ENCODE measurements at regions not wholly inside any gene's neighbourhood (a gene's known extent, or its start where the extent isn't known, plus 50 kb on each side); places are given as distances from the start of the nearest gene placed in this dataset.
"Not testable (repeated sequence)": the region's sequence is repeated elsewhere in the genome, so short reads cannot be mapped to it uniquely, and the experiment has no call there.

DNA sequence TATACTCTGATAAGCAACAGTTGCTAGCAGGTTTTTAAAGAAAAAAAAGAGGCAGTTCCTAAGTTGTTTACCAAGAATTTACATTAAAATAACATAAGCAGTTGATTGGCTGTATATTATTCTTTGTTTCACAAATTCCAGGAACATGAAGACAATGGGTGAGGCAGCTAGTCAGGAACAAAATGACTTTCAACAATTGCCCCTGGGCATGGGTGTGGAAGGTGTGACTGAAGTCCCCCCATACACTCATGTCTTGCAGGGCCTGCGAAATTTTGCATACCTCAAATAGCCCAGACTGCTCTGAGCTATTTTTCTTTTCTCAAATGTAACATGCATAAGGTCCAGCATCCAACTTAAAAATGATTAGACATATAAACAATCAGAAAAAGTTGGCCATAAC, 267.2 kb upstream of the DIO3 start:
- no peak for DNase-seq

DNA sequence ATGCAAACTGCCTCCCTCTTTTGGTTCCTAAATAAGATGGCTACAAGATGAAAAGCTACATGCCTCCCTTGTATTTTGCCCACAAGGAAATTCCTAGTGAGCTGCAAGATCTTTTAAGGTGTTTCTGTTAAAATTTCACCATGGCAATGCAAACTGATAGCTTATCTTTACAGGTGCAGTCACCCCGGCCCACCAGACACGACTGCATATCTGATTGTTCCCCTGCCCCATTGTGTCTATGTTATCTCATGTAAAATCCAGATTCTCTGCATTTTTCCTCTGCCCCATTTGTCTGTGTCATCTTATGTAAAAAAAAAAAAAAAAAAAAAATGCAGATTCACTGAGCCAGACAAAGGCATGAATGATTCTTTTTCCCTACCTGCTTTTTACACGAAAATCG, 261.5 kb upstream of the DIO3 start:
- DNase-seq: not testable (repeated sequence)

GRCh38 chr14:101301011-101301410, 260.3 kb upstream of the DIO3 start:
- no peak for DNase-seq

DNA sequence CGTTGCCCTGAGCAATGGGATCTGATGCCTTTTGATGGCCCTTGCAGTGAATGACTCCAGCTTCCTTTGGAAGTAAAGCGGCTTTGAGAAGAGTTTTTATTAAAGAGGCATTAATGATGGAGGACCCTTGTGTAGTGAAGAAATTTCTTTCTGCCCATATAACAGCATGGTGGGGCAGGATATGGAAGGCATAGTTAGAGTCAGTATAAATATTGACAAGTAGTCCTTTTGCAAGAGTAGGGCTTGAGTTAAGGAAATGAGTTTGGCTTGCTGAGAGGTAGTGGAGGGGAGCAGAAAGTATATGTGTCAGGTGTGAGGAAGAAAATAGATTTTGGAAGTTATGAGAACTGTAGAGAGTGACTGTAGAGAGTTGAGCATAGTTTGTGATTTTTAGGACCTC, 254.1 kb upstream of the DIO3 start:
- DNase-seq: not testable (repeated sequence)

DNA sequence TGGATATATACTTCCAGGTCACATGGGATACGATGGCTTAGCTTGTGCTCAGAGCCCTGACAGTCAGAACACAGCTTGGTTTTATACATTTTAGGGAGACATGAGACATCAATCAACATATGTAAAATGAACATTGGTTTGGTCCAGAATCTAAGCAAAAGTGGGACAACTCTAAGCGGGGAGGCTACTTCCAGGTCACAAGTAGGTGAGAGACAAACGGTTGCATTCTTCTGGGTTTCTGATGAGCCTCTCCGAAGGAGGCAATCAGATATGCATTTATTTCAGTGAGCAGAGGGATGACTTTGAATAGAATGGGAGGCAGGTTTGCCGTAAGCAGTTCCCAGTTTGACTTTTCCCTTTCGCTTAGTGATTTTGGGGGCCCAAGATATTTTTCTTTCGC, 250.1 kb upstream of the DIO3 start:
- not testable (repeated sequence) for DNase-seq

GRCh38 chr14:101313268-101313667, 248.0 kb upstream of the DIO3 start:
- no peak for DNase-seq

DNA sequence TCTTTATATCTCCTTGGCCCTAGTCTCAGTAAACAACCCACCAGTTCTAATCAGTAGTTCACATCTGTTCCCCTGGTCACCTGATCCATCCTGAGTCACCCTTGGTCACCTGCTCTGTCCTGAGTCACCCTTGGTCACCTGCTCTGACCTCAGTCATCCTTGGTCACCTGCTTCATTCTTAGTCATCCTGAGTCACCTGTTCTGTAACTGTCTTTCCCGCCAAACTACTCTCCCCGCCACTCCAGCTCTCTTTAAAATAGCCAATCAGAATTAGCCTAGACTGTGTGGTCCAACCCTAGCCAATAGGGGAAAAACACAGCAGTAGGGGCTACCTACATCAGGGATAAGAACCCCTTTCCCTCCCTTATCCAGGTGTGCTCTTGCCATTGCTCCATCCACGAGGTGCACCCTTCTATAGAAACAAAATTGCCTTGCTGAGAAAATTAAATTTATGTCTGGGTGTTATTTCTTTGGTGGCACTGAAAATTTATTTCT, 245.4 kb upstream of the DIO3 start:
- DNase-seq: no peak

DNA sequence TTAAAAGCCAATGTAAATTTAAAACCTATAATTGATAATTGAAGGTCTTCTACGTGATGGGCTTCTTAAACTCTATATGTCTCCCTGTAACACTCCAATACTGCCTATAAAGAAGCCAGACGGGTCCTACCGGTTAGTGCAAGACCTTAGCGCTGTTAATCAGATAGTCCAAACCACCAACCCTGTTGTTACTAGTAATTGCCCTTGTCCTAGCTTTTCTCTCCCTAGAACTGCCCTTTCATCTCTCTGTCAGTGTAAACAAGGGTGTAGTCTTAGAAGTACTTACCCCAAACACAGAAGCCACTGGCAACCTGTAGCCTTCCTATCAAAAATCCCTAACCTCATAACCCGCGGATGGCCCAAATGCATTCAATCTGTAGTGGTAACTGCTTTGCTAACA, 243.0 kb upstream of the DIO3 start:
- DNase-seq: no peak

- DNase-seq: no peak
These were observed 240.9 kb upstream of the DIO3 start for GRCh38 chr14:101320396-101320795.

GRCh38 chr14:101322223-101322622, 239.1 kb upstream of the DIO3 start:
- no peak for DNase-seq

- no peak for DNase-seq
These were observed 238.2 kb upstream of the DIO3 start for GRCh38 chr14:101323111-101323510.

DNA sequence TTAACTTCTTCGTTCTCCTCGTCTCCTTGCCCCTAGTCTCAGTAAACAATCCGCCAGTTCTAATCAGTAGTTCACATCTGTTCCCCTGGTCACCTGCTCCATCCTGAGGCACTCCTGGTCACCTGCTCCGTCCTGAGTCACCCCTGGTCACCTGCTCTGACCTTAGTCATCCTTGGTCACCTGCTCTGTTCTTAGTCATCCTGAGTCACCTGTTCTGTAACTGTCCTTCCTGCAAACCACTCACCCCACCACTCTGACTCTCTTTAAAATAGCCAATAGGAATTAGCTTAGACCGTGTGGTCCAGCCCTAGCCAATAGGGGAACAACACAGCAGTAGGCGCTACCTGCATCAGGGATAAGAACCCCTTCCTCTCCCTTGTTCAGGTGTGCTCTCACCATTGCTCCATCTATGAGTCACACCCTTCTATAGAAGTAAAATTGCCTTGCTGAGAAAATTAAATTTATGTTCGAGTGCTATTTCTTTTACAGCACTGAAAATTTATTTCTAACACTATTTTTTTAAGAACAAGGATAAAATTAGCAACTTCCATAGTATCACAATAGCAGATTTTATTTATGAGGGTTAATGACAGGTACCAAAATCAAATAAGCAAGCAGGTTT, 237.6 kb upstream of the DIO3 start:
- DNase-seq: not testable (repeated sequence)

DNA sequence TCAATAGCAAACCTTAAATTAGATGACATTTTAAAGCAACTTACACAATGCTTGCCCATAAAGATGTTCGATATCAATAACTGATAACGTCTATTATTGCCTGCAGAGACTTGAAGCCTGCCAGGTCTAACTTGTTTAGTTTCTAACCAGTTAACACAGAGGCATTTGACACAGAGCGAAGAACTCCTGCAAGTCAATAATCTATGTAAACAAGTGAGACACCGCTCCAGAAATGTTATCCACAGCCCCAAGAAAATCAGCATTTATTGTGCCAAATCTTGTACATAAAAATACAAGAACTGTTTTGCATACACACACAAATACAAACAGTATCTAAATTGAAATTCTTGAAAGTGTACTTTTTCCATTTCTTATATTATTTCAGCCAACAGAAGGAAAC, 236.0 kb upstream of the DIO3 start:
- no peak for DNase-seq

DNA sequence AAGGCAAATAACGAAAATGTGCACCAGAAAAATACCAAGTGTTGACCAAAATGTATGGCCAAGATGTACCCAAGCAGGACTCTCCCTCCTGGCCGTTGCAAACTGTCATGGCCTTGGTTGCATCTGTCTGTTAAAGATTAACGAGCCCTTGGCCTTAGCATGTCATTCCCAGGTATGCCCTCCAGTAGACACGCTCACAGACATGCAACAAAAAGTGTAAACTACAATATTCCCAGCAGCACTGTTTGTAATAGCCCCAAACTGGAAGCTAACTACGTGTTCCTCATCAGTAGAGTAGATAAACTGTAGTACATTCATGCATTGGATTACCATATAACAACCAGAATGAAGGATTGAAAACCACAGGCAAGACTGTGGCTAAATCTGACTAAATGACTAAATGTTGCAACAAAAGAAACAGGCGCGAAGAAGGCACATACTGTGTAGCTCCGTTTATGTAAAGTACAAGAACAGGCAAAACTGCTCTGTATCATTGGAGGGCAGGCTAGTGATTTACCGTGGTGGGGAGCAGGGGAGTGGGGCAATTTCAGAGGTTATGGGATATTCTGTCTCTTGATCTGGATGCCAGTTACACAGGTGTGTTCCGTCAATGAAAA, 232.8 kb upstream of the DIO3 start:
- DNase-seq: no peak

DNA sequence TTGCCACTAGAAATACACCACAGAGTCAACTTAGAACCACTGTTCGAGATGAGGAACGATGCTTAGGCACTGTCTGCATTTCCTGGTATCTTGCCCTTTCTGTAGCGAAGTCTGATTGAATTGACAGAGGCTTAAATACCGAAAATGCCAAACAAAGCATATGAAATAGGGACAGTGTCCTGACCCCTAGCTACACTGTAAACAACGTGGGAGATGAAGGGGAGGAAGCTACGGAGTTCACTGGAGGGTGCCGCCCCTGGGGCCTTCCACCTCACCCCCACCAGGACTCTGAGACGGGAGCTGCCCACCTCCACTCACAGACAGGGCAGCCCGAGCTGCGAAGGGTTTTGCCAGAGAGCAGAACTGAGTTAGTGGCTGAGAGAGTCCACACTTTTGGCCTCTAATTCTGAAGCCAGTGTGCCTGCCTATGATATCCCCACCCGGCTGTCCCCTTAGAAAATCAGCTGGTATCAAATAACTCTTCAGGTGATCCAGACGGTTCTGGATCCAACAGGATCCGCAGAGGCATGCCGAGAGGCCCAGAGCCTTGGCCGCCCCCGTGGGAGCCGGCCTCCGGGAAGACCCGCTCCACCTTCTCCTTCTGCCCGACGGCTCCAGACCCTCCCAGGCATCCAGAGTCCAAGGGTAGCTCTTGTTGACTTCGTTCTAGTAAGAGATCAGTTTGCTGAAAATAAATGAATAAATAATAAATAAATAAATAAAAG, 230.7 kb upstream of the DIO3 start:
- no peak for DNase-seq

DNA sequence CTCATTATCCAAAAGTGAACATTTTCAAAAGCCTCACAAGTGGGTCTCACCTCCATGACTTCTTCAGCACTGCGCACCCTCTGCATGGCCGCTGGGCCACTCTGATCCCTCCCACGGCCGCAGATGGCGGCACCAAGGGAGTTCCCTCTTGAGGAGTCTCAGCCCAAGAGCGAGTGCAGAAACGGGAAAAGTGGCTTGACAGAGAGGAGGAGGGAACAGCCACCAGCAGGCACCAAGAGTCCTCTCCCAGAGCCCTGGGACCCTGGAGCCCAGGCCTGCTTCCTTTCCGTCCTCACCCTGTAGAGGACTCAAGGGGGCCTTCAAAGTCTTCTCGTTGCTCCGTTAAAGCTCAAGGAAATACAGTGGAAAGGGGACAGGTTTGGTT, 230.2 kb upstream of the DIO3 start:
- DNase-seq: no peak

GRCh38 chr14:101331661-101332169, 229.6 kb upstream of the DIO3 start:
- DNase-seq: no peak

DNA sequence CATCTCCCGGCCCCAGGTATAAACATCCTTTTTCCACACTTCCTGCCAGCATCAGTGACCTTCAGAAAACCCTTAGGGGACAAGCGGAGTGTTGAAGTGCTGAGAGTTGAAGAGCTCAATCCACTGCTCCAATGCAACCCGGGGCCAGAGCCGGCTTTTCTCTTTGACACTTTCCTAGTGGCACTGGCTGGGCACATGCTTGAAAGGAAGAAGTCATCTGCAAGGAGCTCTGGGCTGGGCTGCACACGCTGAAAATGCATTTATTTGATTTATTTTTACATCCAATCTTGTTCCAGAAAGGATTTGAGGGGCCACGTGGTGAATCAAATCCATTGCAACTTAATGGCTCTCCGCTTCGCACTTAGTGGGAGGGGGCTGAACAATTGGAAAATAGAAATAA, 229.0 kb upstream of the DIO3 start:
- DNase-seq: no peak

DNA sequence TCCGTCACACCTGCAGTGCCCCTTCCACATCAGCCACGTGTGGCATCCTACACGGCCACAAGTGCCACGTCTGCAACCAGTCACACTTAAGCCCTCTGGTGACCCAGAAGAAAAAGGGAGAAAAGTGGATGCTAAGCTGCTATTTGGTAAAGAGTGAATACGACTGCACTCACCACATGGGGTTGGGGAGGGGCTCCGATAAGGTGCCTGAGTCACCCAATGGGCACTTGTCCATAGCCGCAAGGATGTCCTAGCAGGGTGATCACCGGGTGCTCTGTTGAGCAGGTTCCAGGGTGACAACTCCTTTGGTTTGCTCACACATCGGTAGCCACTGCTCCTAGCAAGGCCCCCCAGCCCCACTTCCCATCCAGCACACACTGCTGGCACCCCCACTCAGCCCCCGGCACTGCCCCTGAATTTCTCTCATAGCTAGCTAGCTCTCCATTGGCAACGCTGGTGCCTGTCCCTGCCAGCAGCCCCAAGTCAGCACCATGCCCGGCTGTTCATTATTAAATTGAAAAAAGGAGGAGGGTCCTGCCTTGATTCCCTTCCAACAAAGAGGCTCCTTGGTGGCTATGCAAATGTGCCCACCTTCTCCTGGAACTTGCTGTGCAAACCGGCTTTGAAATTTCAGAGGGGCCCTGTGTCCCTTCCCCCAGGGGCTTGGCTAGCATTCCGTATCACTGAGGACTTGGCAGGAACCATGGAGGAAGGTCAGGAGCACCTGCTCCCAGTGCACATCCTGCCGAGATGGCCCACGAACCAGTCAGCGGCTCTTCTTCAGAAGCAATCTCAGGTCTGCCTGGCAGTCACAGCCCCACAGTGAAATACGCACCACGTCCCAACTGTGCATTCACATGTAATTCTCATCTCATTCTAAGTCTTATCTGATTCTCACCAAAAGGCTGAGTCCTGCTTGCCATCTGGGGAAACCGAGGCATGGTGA, 227.7 kb upstream of the DIO3 start:
- DNase-seq: no peak

DNA sequence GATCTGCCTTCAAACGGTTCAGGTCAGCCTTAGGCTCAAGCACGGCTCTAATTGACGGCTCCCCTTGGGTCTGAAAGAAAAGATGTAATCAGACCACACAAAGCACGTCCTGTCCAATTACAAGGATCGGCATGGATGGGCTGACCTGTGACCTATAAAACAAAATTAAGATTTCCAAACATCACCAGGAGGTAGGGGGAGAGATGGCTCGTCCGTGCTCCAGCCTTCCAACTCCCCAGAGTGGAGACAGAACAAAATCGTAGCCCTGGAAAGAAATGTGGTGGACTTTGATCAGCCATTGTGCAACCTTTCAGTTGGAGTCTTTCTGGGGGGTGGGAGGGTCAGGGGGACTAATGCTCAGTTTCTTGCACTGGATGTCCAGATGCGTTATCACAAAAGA, 226.6 kb upstream of the DIO3 start:
- no peak for DNase-seq

GRCh38 chr14:101335061-101335661, 226.1 kb upstream of the DIO3 start:
- DNase-seq: no peak

- DNase-seq: no peak
These were observed 225.1 kb upstream of the DIO3 start for GRCh38 chr14:101336183-101336582.

GRCh38 chr14:101337053-101337452, 224.2 kb upstream of the DIO3 start:
- no peak for DNase-seq
